Right atrium auricular region (tissue), 2 donors: ENCODE measurements at regions not wholly inside any gene's neighbourhood (a gene's known extent, or its start where the extent isn't known, plus 50 kb on each side); places are given as distances from the start of the nearest gene placed in this dataset.

ENCODE experiments used
- DNase-seq: peaks from one replicate; pipeline ENCODE4 v3.0.0-alpha.2; 2019; ENCODE audit warnings: low spot score
- H3K27ac ChIP-seq, 2 donors: fragments of 200-600 bp; sonication (generic); 1 replicate in 1 of 2; 2 replicates in 1 of 2; pipeline ENCODE4 v1.5.1; 2016 to 2019
- H3K27me3 ChIP-seq, 2 donors: fragments of 200-600 bp; sonication (generic); one replicate each; pipeline versions ENCODE4 v1.5.1 to v1.6.0; 2017 to 2019
- H3K36me3 ChIP-seq: fragments of 200-600 bp; sonication (generic); one replicate; pipeline ENCODE4 v1.5.1; 2016
- H3K4me1 ChIP-seq, 2 donors: fragments of 200-600 bp; sonication (generic); one replicate each; pipeline versions ENCODE4 v1.5.1 to v1.6.0; 2017 to 2019
- H3K4me3 ChIP-seq, 2 donors: fragments of 200-600 bp; sonication (generic); 1 replicate in 1 of 2; 2 replicates in 1 of 2; pipeline ENCODE4 v1.5.1; 2017 to 2019; ENCODE audit warnings: mild to moderate bottlenecking in 1 of 2, moderate library complexity in 1 of 2
- H3K9me3 ChIP-seq, 2 donors: fragments of 200-600 bp; sonication (generic); one replicate each; pipeline ENCODE4 v1.5.1; 2019
- TF ChIP-seq, protein P1 (sequence below), 2 donors: fragments of 200-600 bp; sonication (generic); IDR thresholded peaks; one replicate each; pipeline ENCODE4 v1.5.1; 2019; ENCODE audit warnings: antibody characterized with exemption in 2 of 2

DNA sequence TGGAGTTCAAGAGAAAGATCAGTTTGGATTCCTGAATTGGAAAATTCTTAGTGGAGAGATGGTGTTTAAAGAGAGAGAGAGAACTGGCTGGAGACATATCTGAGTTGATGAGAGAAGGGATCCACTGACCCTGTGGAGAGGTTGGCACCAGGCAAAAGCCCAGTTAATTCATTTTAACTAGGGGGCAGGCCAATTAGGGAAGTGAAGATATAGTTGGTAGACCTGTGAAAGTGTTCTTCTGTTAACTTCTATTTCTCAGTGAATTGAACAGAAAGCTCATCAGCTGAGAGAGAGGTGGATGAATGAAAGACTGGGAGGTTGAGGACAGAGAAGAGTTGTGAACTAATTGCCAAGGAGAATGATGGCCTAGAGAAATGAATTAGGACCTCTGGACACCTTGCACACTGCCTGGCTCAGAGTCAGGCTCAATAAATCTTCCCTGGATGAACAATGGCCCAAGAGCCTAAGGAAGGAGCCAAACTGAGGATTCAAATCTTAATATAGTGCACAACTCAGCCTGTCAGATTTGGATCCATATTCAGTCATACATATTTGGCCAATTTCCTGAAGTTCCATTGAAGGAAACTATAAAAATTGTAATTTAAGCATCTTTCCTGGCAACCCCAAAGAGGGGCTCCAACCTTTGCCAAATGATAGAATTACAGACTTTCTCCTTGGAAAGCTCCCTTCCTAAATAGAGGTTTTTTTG, 82.2 kb upstream of the RMDN2 start:
- Histone ChIP-seq H3K27ac (no peak overlapping the region), H3K36me3 (no peaks in the 10 kb centered on the region), H3K9me3 (no peaks in the 10 kb centered on the region), H3K4me3 (no peak overlapping the region), H3K4me1 (no peaks in the 10 kb centered on the region), H3K27me3 (no peaks in the 10 kb centered on the region)
- no peak for DNase-seq
- TF ChIP-seq, protein P1, sequence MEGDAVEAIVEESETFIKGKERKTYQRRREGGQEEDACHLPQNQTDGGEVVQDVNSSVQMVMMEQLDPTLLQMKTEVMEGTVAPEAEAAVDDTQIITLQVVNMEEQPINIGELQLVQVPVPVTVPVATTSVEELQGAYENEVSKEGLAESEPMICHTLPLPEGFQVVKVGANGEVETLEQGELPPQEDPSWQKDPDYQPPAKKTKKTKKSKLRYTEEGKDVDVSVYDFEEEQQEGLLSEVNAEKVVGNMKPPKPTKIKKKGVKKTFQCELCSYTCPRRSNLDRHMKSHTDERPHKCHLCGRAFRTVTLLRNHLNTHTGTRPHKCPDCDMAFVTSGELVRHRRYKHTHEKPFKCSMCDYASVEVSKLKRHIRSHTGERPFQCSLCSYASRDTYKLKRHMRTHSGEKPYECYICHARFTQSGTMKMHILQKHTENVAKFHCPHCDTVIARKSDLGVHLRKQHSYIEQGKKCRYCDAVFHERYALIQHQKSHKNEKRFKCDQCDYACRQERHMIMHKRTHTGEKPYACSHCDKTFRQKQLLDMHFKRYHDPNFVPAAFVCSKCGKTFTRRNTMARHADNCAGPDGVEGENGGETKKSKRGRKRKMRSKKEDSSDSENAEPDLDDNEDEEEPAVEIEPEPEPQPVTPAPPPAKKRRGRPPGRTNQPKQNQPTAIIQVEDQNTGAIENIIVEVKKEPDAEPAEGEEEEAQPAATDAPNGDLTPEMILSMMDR (IDR thresholded peaks at IDR 0.05), result no peak

DNA sequence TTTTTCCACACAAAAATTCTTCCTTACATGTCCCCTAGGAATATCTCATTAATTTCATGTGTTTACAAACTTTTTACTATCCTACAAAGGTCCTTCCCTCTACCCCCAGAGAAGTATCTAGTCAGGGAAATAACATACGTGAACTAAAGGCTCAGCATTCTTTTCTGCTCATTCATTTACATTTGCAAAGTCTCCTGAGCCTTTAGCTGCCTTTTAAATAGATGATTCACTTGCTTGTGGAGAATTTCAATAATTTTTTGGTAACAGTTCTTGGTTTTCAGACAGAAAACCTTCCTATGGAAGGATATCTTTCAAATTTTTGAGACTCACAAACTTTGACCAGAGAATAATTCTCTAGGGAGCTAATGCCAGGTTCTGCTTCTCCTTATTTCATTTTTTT, 81.5 kb upstream of the RMDN2 start:
- Histone ChIP-seq H3K36me3 (no peaks in the 10 kb centered on the region), H3K4me1 (no peaks in the 10 kb centered on the region), H3K27me3 (no peaks in the 10 kb centered on the region), H3K4me3 (no peak overlapping the region), H3K9me3 (no peaks in the 10 kb centered on the region), H3K27ac (no peak overlapping the region)
- TF ChIP-seq, protein P1 (IDR thresholded peaks at IDR 0.05), result no peak
- DNase-seq, result no peak

DNA sequence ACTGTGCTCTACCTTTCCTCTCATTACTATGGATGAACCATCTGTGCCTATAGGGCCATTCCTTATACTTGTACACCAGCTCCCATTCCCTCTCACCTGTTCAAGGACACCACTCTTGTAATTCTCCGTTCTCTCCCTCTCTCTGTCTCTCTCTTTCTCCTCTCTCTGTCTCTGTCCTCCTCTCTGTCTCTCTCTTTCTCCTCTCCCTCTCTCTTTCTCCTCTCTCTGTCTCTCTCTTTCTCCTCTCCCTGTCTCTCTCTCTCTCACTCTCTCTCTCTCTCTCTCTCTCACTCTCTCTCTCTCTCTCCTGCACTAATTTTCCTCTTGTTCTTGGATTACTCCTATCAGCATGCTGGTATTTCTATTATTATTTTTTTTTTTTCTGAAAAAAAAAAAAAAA, 78.9 kb upstream of the RMDN2 start:
- TF ChIP-seq, protein P1 (IDR thresholded peaks at IDR 0.05), result no peak
- Histone ChIP-seq H3K36me3 (no peaks in the 10 kb centered on the region), H3K4me3 (no peak overlapping the region), H3K27me3 (no peaks in the 10 kb centered on the region), H3K27ac (no peak overlapping the region), H3K4me1 (peaks cover 0 to 5% of the 10 kb centered on the region in 2 donors), H3K9me3 (no peaks in the 10 kb centered on the region)
- DNase-seq, result no peak

- TF ChIP-seq, protein P1 (IDR thresholded peaks at IDR 0.05), result no peak
- no peaks in the 10 kb centered on the region for H3K9me3 ChIP-seq
These were observed 77.3 kb upstream of the RMDN2 start for GRCh38 chr2:37847792-37848191.

DNA sequence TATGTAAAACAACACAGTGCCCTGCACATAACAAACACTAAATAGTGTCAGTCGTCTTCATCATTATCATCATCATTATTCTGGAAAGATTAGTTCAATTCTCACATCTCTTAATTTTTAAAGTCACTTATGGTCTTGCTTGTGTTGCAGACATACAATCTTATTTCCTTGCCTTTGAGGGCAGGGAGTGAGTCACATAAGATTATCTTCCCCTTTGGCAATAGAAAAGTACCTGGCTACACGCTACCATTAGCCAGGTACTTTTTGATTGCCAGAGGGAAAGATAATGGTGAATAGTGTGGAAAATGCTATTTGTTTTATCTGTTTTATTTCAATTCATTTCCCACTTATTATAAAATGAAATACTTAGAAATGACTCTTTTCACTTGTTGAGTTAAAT, 76.6 kb upstream of the RMDN2 start:
- H3K27me3 ChIP-seq, result no peaks in the 10 kb centered on the region
- TF ChIP-seq, protein P1 (IDR thresholded peaks at IDR 0.05), result no peak
- no peaks in the 10 kb centered on the region for H3K9me3 ChIP-seq
- H3K4me3 ChIP-seq, result no peak overlapping the region
- DNase-seq, result no peak
- peaks cover 0 to 10% of the 10 kb centered on the region in 2 donors for H3K4me1 ChIP-seq
- no peak overlapping the region for H3K27ac ChIP-seq
- H3K36me3 ChIP-seq, result no peaks in the 10 kb centered on the region

More at GRCh38 chr2:37847792-37848191, 77.3 kb upstream of the RMDN2 start:
- Histone ChIP-seq H3K4me1 (peaks cover 0 to 10% of the 10 kb centered on the region in 2 donors), H3K4me3 (no peak overlapping the region), H3K27me3 (no peaks in the 10 kb centered on the region), H3K36me3 (no peaks in the 10 kb centered on the region), H3K27ac (no peak overlapping the region)
- DNase-seq, result no peak

DNA sequence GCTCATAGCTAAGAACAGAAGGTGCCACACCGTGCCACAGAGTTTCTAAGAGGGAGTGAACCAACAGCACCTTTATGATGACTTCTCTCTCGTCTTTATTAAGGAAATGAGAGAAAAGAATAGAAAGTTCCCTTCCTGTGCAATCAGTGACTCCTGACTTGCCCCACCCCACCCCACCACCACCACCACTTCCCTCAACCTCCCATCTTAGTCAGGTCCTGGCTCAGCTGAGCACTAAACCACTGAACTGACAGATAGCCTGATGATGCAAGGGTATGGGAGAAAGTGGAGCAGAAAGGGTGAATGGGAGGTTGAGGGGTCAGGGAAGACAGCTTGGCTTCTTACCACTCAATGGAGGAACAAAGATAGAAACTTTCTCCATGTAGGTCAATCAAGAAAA, 75.2 kb upstream of the RMDN2 start:
- no peaks in the 10 kb centered on the region for H3K36me3 ChIP-seq
- H3K4me3 ChIP-seq, result no peak overlapping the region
- DNase-seq, result no peak
- H3K27ac ChIP-seq, result no peak overlapping the region
- TF ChIP-seq, protein P1 (IDR thresholded peaks at IDR 0.05), result no peak
- no peaks in the 10 kb centered on the region for H3K27me3 ChIP-seq
- no peaks in the 10 kb centered on the region for H3K9me3 ChIP-seq
- H3K4me1 ChIP-seq, result peaks cover 0 to 14% of the 10 kb centered on the region in 2 donors
